BLaER1 (cell line): ENCODE measurements at regions not wholly inside any gene's neighbourhood (a gene's known extent, or its start where the extent isn't known, plus 50 kb on each side); places are given as distances from the start of the nearest gene placed in this dataset.

ENCODE experiments used
- H3K27ac ChIP-seq: shearing (Covaris generic); formaldehyde crosslinking; 2 replicates; pipeline ENCODE4 v1.8.1; 2022
- H3K27me3 ChIP-seq: shearing (Covaris generic); formaldehyde crosslinking; 2 replicates; pipeline ENCODE4 v1.8.1; 2022
- H3K36me3 ChIP-seq: shearing (Covaris generic); formaldehyde crosslinking; 2 replicates; pipeline ENCODE4 v1.8.1; 2022
- H3K4me1 ChIP-seq: shearing (Covaris generic); formaldehyde crosslinking; 2 replicates; pipeline ENCODE4 v1.8.1; 2022
- H3K4me2 ChIP-seq: shearing (Covaris generic); formaldehyde crosslinking; 2 replicates; pipeline ENCODE4 v1.8.1; 2022
- H3K4me3 ChIP-seq: shearing (Covaris generic); formaldehyde crosslinking; 2 replicates; pipeline ENCODE4 v1.8.1; 2022
- H3K9ac ChIP-seq: shearing (Covaris generic); formaldehyde crosslinking; 2 replicates; pipeline ENCODE4 v1.8.1; 2022
- H3K9me3 ChIP-seq: shearing (Covaris generic); formaldehyde crosslinking; 2 replicates; pipeline ENCODE4 v1.8.1; 2022
- H4K20me1 ChIP-seq: shearing (Covaris generic); formaldehyde crosslinking; 2 replicates; pipeline ENCODE4 v1.8.1; 2022
- Cebpa-rat ChIP-seq: shearing (Covaris generic); IDR thresholded peaks from 2 replicates; pipeline ENCODE4 v1.8.1; 2022

DNA sequence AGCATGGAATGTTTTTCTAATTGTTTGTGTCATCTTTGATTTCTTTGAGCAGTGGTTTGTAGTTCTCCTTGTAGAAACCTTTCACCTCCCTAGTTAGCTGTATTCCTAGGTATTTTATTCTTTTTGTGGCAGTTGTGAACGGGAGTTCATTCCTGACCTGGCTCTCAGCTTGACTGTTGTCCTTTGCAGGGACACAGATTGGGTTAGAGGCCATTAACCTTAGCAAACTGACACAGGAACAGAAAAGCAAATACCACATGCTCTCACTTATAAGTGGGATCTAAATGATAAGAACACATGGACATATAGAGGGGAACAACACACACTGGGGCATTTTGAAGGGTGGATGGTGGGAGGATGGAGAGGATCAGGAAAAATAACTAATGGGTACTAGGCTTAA is 52.2 kb upstream of the RORA start:
- Histone ChIP-seq H3K27me3 (no peaks in the 10 kb centered on the region), H3K36me3 (no peaks in the 10 kb centered on the region), H3K4me2 (no peak overlapping the region), H3K4me3 (no peak overlapping the region), H4K20me1 (no peaks in the 10 kb centered on the region), H3K4me1 (no peaks in the 10 kb centered on the region), H3K9ac (no peak overlapping the region), H3K9me3 (no peaks in the 10 kb centered on the region; the same call in 1 of the 2 replicates), H3K27ac (no peak overlapping the region)
- TF ChIP-seq Cebpa-rat, result no peak
